Hematopoietic multipotent progenitor cell treated with erythropoietin and hydrocortisone succinate and interleukin-3 and kit ligand, for 4 days (in vitro differentiated cells): ENCODE measurements at regions not wholly inside any gene's neighbourhood (a gene's known extent, or its start where the extent isn't known, plus 50 kb on each side); places are given as distances from the start of the nearest gene placed in this dataset.

Source experiments
- DNase-seq: peaks from one replicate; pipeline ENCODE4 v3.0.0-alpha.2; 2015

DNA sequence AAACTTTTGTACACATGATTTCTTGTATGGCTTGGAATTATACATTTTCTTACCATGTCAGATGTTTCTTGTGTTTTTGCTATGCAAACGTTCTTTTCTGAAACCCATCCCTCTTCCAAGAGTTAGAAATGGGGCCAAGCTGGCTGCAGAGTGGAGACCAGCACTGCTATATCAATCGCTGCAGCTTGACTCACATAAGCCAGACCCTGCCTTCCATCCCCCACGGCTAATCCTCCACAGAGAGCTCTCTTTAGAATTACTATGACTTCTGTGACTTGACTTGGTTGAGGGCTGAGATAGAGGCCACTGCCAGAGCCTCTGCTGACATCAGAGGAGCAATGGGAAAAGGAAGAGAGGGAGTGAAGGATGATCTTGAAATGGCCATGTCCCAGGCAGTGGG is 147.9 kb downstream of the DACT1 start:
- DNase-seq = no peak

DNA sequence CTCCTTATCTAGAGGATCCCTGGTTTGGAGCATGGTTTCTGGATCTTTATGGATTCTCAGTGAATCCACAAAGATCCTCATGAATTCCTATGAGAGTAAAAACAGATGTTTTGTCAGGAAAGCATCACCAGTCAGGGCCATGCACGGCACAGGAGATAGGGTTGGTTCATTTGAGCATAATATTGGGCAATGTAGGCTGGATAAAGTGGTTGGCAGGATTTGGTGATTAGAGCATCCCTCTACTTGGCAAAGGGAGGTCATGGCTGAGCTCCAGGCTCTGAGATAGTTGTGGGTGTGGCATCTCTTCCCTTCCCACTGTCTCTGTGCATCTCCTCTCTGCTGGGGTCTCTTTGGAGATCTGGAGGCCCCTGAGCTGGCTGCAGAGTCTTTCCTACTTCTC is 149.8 kb downstream of the DACT1 start:
- no peak for DNase-seq

DNA sequence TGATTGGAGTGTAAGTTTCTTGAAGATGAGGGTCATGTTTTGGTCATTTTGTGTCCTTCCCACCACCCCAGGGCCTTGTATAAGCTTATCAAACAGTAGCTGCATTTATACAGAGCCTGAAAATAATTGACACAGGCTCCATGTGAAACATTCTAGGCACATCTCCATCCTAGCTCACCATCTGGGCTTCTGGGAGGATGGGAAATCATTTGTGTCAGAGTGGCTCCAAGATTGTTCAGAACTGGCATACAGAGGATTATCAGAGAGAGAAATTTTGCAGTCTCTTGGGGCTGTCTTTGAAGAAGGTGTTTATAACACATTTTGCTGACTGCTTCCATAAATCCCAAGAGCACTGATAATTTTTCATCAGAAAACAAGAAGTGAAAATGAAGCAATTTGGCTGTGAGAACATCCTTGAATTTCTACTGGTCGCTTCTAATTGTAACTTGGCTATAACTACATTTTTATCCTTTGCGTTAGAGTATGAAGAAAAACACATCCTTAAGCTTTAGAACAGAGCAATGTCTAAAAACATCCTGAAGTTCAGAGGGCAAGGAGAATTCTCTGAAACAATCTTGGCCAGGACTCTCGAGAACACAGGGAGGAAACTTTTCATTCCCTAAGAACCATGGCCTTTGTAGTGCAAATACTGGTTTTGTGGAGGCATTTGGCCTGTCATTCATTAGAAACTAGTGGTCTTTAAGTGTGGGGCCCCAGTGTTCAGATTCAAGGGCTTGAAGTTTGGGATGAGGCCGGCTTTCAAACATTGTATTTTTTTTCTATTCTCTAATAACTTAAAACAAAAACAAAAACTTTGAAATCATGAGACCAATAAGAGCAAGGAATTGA is 151.1 kb downstream of the DACT1 start:
- no peak for DNase-seq

DNA sequence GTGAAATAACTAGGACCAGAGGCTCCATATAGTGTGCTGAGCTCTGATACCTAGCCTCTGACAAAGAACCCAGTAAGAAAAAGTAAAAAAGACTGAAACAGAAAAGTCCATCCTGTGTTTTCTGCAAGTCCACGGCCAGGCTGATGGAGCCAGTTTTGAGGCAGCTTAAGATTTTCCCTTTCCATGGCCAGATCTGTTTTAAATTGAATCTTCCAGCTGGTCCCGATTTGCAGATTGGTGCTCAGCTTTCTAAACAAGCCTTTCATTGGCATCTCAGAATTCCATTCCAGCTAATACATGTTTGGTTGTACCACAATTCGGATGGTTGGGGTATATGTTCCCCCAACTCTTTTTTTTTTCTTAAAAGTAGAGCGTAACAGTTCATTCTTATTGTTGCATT is 152.0 kb downstream of the DACT1 start:
- no peak for DNase-seq

DNA sequence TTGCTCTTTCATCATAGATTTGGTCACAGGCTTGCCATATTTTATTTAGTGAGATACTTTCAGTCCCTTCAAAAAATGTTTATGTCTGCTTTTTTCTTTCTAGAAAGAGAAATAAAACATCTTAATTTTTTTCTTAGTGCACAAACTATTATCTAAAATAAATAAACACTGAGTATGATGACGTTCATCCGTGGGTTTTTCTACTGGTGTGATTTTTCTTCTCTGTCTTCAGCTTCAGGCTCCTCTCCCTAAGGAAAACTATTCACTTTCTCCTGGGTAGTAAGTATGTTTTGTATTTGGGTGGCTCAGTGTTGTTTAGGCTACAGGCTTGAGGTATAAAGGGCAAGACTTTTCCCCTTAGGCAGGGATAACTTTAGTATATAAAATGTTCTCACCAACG is 154.7 kb downstream of the DACT1 start:
- DNase-seq = no peak

DNA sequence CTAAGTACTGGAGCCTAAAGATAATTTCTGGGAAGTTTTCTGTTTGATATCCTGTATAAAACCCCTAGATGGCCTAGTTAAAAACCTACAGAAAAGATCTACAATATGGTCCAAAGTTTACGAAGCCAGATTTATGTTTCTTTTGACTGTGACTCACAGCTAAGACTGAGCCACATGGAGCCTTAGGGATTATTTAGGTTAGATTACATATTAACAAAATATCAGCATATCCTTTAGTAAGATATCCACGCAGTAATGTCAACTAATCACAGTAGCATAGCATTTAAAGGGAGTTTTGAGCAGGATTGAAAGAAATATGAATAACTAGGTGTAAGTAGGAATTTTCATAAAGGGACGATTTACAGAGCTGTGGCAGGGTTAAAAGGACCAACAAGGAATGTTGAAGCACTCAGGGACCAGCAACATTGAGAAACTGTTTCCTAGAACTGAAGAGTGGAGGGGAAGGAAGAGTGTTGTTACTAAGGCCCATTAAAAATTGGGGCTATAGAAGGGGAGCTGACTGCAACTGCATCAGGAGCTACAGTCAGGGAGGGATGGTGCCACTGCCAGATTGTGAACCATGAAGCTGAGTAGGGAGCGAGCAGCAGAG is 155.5 kb downstream of the DACT1 start:
- no peak for DNase-seq

DNA sequence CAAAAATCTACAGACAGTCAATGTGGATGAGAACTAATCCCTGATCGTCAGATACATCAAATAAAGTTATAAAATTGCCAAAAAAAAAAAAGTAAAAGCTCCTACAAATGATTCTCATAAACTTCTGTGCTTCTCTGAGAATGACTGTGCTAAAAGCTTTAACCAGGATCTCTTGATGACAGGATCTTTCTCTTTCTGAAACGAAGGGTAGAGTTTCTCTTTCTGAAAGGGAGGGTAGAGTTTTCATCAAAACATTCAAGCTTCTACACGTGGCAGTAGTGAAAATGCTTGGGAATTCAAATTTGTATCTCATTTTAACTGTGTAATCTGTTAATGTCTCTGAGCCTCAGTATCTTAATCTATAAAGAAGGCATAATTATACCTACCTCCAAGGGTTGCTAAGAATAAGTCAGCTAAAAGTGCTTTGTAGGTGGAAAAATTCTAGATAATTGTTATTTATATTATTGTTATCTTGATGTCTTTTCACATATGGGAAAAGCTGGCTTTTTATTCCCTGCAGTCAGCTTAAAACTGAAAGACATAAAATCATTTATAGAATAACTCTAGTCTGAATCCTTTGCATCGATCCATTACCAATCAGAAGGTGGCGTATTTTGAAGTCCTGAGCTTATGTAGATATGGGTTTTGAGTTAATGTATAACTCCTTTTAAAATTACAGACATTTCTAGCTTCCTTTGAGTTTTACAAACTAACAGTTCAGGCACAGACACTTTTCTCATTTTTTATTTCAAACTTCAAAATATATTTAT is 157.4 kb downstream of the DACT1 start:
- DNase-seq = no peak

DNA sequence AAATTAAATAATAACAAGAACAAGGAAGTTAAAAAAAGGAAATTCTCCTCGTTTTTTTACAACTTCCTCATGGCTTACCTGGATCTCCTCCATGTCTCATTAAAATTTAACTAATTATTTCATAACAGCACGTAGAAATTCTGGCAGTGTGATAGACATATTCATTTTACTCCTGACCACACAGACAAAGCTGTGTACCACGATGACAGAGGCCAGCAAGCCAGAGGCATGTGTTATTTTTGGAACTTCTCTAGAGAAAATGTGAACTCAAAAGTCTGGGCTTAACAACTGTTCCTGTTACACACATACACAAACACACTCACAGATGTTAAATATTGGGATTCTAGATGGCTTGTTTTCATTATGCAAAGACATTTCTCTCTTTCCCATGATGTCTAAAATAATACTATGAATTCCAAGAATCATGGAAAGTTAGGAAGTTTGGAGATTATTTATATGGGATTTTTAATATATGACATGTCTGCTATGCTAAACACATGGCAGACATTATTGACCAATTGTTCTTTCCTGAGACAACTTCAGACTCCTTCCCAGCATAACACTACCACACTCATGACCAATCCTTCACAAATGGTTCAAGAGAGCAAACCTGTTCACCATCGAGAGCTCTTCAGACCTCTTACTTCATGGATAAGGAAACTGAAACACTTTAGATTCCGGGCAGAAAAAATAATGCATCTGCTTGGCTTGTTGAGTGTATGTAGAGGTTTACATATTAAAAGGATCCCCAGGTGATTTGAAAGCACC is 158.7 kb downstream of the DACT1 start:
- no peak for DNase-seq

DNA sequence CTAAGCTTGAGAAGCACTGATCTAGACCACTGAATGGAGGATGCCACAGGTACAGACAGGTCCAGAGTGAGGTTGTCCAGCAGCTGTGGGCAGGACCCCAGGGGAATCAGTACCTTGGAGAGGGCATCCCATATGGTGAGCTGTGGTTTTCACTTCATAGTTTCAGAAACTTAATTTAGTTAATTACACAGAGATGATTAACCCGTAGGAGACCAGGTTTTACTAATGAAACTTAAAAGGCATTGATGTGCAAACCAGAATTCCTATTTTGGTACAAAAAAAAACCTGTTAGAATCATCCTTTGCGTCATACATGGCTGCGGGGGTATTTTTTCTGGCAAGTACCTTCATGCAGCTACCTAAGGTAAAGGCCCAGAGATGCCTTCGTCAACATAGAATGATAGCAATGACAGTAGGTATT is 159.3 kb downstream of the DACT1 start:
- peak; percentile 21 for DNase-seq

DNA sequence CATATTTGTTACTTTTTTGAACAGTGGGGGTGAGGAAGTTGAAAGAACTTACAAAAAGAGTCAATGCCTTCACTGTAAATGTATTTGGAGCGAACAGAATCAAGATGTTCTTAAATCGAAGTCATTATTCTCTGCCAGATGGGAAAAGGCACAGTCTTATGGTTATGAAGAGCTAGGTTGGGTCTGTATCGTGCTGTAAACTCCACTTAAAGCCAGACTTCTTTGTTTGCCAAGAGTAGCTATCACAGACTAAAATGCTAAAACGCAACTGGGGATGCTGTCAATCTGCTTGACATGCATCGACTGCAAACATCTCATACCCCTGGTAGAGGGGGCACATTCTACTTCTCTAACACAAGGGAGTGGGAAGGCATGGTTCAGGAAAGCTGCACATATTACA is 160.4 kb downstream of the DACT1 start:
- DNase-seq = no peak

DNA sequence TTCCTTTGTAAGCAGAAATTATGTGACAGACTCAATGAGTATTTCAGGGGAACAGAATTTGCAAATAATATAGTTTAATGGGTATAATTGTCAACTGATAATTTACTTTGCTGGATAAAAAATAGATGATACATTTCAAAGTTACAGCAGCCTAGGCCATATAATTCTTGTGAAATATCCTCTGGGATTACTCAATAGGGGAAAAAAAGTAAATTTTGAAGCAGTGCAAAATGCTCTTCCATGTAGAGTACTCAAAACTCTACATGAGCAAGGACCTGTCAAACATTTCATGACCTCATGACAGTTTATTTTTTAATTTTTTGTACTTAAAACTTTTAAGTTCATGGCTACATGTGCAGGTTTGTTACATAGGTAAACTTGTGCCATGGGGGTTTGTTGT is 163.3 kb downstream of the DACT1 start:
- DNase-seq = no peak

DNA sequence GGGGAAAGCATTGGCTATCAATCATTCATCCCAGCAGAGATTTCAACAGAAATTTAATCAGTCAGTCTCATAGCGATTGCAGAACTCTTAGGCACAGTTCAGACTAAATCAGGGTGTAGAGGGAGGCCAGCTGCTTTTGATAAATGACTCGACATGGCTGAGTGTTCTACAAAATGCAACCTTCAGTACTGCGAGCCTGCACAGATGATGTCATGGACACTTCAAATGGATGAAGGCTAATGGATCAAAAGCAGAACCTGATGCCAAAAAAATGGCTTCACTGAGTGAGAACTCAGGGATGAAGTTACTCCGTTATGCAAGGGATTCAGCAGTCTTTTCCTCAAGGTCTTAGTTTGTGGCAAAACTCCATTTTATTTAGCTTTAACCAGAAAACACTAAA is 167.3 kb downstream of the DACT1 start:
- no peak for DNase-seq

DNA sequence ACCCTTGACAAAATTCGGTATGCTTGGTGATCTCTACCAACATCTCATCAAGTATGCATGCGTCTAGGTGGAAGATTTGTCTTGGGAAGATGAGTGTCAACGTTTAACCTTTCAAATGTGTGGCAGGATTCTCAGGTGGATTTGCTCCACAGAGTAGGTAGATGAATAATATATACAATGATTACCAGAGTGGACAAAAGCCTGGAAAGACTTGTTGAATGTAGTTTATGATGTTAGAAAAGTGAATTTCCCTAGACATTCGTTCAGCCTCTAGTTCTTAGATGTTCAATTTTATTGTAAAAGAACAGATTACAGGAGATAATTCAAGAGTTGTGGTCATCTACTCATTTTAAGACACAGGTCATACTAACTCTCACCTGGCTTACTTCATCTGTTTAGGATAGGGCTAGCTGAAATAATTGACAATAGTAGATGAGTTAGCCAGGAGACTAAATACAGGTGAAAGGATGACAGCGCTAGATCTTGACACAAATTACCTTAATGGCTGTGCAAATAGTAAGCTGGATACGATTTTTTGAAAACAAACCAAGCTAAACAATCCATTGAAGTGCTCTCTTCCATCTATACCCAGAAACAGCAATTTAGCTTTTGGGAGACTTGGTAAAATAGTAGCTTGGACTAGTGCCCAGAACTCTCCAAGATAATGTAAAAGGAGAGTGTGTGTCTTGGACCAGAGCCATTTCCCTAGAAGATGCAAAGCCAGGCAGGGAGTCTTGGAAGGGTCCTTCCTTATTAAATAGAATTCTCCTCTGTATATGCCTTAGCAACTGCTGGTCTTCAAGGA is 168.0 kb downstream of the DACT1 start:
- DNase-seq = no peak

DNA sequence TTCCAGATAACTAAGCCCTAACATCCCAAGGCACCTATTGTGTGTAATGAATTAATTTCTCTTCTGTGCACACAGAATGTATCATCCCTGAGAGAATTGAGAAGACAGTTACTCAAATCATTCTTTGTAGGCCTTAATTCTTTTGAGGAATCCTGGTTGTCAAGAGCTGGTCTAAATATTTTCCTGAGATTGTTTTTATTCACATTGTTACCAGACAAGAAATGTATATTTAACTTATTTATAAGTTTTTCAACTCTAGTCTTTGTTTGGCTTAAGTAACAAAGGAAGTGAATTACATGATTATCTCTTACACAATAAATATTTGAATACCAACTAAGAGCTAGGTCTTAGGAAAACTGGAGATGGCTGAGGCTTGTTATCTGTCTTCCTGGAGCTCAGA is 169.4 kb downstream of the DACT1 start:
- DNase-seq = no peak

DNA sequence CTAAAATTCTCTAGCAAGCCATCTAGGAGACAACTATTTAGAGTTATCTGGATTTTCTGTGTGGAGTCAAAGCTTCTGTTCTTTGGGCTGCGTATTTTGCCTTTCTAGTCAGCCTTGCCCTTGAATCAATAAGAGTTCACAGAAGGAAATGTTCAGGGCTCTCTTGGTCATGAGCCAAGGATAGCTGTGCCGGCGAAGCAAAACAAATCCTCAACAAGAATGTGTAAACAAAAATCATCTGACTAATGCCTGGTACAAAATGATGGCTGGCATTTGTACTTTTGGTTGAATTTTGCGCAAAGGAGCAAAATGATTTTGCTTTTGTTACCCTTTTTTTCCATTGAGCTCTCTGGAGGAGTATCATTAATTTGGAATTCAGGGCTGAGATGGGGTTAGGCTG is 171.1 kb downstream of the DACT1 start:
- DNase-seq = no peak

DNA sequence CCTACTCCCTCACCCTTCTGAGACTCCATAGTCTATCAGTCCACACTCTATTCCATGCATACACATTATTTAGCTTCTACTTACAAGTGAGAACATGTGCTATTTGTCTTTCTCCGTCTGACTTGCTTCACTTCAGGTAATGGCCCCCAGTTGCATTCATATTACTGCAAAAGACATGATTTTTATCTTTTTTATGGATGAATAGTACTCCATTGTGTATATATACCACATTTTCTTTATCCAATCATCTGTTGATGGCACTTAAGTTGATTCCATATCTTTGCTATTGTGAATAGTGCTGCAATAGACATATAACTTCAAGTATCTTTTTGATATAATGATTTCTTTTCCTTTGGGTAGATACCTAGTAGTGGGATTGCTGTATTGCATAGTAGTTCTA is 171.8 kb downstream of the DACT1 start:
- DNase-seq = no peak

DNA sequence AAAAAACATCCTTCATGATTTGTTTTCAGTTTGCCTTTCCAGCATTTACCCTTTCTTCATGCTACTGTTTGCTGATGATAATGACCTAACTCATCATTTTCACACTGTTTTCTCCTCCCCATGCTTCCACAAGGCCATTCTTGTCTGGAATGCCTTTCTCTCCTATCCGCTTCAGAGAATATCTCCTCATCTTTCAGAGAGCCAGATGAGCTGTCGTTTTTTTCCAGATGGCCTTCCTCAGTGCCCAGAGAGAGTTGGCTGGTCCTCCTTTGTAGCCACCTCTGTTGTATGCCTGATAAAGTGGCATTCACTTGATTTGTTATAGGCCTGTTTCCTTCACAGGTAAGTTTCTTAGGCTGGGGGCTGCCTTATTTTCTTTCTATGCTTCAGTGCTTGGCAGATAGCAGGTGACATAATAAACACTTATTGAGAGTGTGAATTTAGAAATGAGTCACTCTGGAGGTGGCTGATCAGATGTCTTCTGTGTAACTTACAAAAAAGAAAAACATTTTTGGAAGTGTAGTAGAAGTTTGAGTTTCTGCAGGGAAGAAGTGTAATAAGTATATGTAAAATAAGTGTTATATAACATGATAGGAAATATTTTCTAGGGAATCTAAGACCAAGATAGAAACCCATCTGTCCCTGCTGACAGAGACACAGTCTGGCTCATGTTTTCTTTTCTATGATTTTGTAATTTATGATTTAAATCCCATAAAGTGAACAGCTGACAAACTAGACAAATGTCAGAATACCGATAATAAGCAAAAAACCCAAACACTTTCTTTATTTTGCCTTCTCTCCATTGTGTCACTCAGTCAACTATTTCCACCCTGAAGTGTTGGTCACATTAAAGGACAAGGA is 174.5 kb downstream of the DACT1 start:
- no peak for DNase-seq

DNA sequence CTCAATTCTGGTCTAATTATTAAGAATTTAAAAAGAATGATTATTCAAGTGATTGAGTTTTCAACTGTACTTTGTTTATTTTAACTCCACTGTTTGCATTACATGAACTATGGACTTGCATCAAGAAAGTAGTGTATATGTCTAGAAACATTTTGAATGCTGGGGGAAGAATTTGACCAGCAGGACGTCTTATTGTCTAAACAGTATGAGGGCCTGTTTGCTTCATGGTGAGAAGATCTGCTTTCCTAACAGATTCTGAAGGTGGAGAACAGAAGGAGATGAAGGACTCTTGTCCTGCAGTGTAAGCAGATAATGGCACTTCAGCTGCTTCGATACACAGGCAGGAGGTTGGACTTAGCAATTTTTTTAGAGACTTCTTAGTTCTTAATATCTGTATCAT is 176.0 kb downstream of the DACT1 start:
- DNase-seq = no peak

DNA sequence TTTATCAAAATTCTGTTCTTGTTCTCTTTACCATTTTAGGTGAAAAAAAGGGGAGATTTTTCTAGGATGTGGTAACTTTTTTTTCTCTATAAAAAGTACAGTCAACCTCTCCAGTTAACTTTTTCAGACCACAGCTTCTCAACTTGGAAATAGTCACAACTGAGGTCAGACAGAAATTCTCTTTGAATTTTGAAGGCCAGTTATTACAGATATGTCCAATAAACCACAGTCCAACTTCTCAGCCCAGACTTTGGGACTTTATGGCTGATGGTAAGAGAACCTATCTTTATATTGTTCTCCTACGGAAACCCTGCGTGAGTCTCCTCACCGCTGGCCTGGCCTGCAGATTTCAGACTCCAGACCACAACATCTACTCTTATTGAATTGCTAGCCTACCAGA is 176.7 kb downstream of the DACT1 start:
- DNase-seq = no peak

DNA sequence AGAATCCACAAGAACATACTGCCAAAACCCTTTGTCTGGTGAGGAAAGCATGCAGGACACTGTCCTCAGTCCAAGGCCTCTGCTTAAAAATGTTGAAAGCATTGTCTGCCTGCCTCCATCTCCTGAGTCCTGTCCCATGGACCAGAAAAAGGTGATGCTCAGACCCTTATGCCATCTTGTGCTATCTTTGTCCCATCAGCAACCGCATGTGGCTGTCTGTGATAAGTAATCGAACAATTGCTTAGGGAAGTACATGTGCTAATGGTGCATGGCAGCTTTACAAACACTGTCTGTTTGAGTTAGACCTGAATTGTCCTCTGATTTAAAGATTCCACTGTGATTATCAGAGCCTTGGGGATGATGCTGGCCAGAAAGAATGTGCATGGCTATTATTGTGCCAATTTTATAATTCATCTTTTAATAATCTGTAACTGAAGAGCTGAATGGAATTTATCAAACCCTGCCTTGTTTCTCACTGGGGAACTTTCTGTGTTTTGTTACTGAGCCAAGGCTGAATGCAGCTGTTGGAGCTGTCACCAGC is 177.5 kb downstream of the DACT1 start:
- DNase-seq = no peak

DNA sequence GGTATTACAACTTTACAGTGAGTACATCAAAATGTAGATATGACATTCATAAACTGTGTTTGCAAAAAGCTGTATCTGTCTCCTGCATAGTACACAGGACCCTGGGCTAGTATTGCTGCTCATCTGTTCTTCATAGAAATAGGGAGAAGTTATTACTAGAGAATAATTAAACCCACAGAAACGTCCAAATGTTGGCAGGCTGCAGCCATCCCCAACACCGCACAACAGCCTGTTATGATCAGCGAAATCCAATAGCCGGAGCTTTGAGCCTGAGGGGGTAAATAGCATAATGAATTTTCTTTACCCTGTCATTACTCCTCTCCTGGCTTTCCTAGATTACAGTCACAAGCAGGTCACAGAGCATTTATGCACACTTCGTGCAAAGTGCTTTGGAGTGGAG is 178.0 kb downstream of the DACT1 start:
- no peak for DNase-seq
